ENCODE measurements at regions not wholly inside any gene's neighbourhood (a gene's known extent, or its start where the extent isn't known, plus 50 kb on each side); places are given as distances from the start of the nearest gene placed in this dataset.

GRCh38 chr19:28972058-28972852 lies 240.7 kb downstream of the UQCRFS1 start:
- TF ChIP-seq, protein P1, sequence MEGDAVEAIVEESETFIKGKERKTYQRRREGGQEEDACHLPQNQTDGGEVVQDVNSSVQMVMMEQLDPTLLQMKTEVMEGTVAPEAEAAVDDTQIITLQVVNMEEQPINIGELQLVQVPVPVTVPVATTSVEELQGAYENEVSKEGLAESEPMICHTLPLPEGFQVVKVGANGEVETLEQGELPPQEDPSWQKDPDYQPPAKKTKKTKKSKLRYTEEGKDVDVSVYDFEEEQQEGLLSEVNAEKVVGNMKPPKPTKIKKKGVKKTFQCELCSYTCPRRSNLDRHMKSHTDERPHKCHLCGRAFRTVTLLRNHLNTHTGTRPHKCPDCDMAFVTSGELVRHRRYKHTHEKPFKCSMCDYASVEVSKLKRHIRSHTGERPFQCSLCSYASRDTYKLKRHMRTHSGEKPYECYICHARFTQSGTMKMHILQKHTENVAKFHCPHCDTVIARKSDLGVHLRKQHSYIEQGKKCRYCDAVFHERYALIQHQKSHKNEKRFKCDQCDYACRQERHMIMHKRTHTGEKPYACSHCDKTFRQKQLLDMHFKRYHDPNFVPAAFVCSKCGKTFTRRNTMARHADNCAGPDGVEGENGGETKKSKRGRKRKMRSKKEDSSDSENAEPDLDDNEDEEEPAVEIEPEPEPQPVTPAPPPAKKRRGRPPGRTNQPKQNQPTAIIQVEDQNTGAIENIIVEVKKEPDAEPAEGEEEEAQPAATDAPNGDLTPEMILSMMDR (conservative IDR thresholded peaks at IDR 0.05 in 1 of 2, IDR thresholded peaks at IDR 0.05 in 1 of 2; ENCODE audit: extremely low read depth in 1 of 2, insufficient read depth in 1 of 2, low read depth in 1 of 2, low read length in 2 of 2), result no peak
- no peak for TF ChIP-seq EZH2 (IDR thresholded peaks at IDR 0.05; ENCODE audit: borderline replicate concordance, low read length)

Data from mammary epithelial cell (primary cell).